HepG2 (cell line): ENCODE measurements at regions not wholly inside any gene's neighbourhood (a gene's known extent, or its start where the extent isn't known, plus 50 kb on each side); places are given as distances from the start of the nearest gene placed in this dataset.
A peak's percentile ranks its signal among the peaks of the same experiment; 100 is the strongest.
"Not testable (repeated sequence)": the region's sequence is repeated elsewhere in the genome, so short reads cannot be mapped to it uniquely, and the experiment has no call there.

Experiments
- ATAC-seq: fragments of 200-7000 bp; cut with Tn5 transposase; 3 replicates; pipeline ENCODE4 v1.9.1; 2020; ENCODE audit warnings: mild to moderate bottlenecking, moderate library complexity
- BruUV-seq: library from RNA; stranded (reverse); fragments of 400-500 nt; replicated peaks from 2 replicates; lab custom pipeline; 2021; lab: Mats Ljungman, UMichigan
- CTCF ChIA-PET: fragments of 300-600 bp; formaldehyde crosslinking; extraction: SDS; loops from one replicate; lab custom pipeline; 2021; ENCODE audit warnings: low total read pairs, inconsistent platforms, low intra/inter-chr PET ratio; lab: Yijun Ruan, JAX
- POLR2A ChIA-PET: fragments of 350-600 bp; sonication (Branson Sonifier 250); formaldehyde crosslinking; loops from one replicate; lab custom pipeline; 2020; ENCODE audit warnings: antibody characterized with exemption, inconsistent platforms; lab: Yijun Ruan, JAX
- DNase-seq: peaks from one replicate; pipeline ENCODE4 v3.0.0-alpha.2; 2015; ENCODE audit warnings: low spot score
- FAIRE-seq: peaks from 3 replicates; lab custom pipeline; 2011; peaks lifted over from hg19 to GRCh38; lab: Jason Lieb, UNC
- H2AFZ ChIP-seq: one replicate; pipeline ENCODE4 v1.6.1; 2011; ENCODE audit warnings: low read length, inconsistent platforms
- H3K27ac ChIP-seq: fragments of 300-600 bp; 3 replicates; pipeline ENCODE4 v1.8.0; 2011; ENCODE audit warnings: mixed run types, mild to moderate bottlenecking, mixed read lengths, low read length, inconsistent platforms; ENCODE audit not compliant: insufficient read depth; ENCODE audit errors: extremely low read length
- H3K27me3 ChIP-seq, 2 experiments: fragments of 200-600 bp in 1 of 2; 2 replicates in 1 of 2; 3 replicates in 1 of 2; pipeline versions ENCODE4 v1.6.0 to v1.8.0; 2011; ENCODE audit warnings: low read length in 2 of 2, mild to moderate bottlenecking in 2 of 2, moderate library complexity in 2 of 2, inconsistent platforms in 1 of 2; ENCODE audit not compliant: insufficient read depth in 2 of 2, control insufficient read depth in 1 of 2
- H3K36me3 ChIP-seq, 2 experiments: fragments of 200-600 bp in 1 of 2; replicated peaks in 1 of 2; 2 replicates in 1 of 2; 3 replicates in 1 of 2; pipeline versions ENCODE4 v1.5.1 to v1.8.0; 2011; ENCODE audit warnings: low read length in 2 of 2, inconsistent platforms in 1 of 2; ENCODE audit not compliant: insufficient read depth in 2 of 2, control insufficient read depth in 1 of 2
- H3K4me1 ChIP-seq: 2 replicates; pipeline ENCODE4 v1.5.1; 2012; ENCODE audit warnings: low read length, inconsistent platforms; ENCODE audit not compliant: insufficient read depth
- H3K4me2 ChIP-seq: 2 replicates; pipeline ENCODE4 v1.6.0; 2011; ENCODE audit warnings: low read depth, low read length, inconsistent platforms
- H3K4me3 ChIP-seq, 3 experiments: fragments of 200-600 bp in 1 of 3; sonication (generic), shearing (Covaris generic) in 1 of 3; replicated peaks in 1 of 3; 2 replicates each; pipeline ENCODE4 v1.5.1; 2011 to 2016; ENCODE audit warnings: low read length in 3 of 3, inconsistent platforms in 2 of 3, low read depth in 2 of 3, mild to moderate bottlenecking in 2 of 3, control low read depth in 1 of 3, mixed read lengths in 1 of 3; ENCODE audit not compliant: insufficient read depth in 1 of 3
- H3K79me2 ChIP-seq: one replicate; pipeline ENCODE4 v1.6.1; 2011; ENCODE audit warnings: low read length, inconsistent platforms; ENCODE audit not compliant: insufficient read depth
- H3K9ac ChIP-seq: 2 replicates; pipeline ENCODE4 v1.6.0; 2011; ENCODE audit warnings: mild to moderate bottlenecking, low read depth, low read length, inconsistent platforms; ENCODE audit not compliant: insufficient read depth
- H3K9me3 ChIP-seq: 2 replicates; pipeline ENCODE4 v1.5.1; 2012; ENCODE audit warnings: mild to moderate bottlenecking, low read length
- H4K20me1 ChIP-seq: 2 replicates; pipeline ENCODE4 v1.6.0; 2011; ENCODE audit warnings: inconsistent platforms, mild to moderate bottlenecking, low read length, moderate library complexity; ENCODE audit not compliant: insufficient read depth
- CENPT ChIP-seq: sonication (generic); formaldehyde crosslinking; IDR thresholded peaks from 2 replicates; pipeline ENCODE4 v1.8.0; 2022; ENCODE audit warnings: low read depth, mild to moderate bottlenecking, moderate library complexity, missing genetic modification reagents
- KDM3A ChIP-seq: IDR thresholded peaks from 2 replicates; pipeline ENCODE4 v1.6.1; 2018; ENCODE audit warnings: low read depth, missing compliant biosample characterization
- PHB2 ChIP-seq: fragments of 450-650 bp; IDR thresholded peaks from 2 replicates; pipeline ENCODE4 v1.6.1; 2018; ENCODE audit not compliant: partially characterized antibody
- POLR2A ChIP-seq, 2 experiments: IDR thresholded peaks; 2 replicates each; pipeline ENCODE4 v1.6.1; 2011; ENCODE audit warnings: low read depth in 2 of 2, low read length in 2 of 2, mild to moderate bottlenecking in 1 of 2, moderate library complexity in 1 of 2; ENCODE audit not compliant: insufficient read depth in 1 of 2
- SAFB2 ChIP-seq: sonication (generic); formaldehyde crosslinking; IDR thresholded peaks from 2 replicates; pipeline ENCODE4 v1.5.1; 2020; ENCODE audit warnings: missing genetic modification reagents, low read depth, mild to moderate bottlenecking, borderline replicate concordance
- SMC3 ChIP-seq: IDR thresholded peaks from 2 replicates; pipeline ENCODE4 v1.6.1; 2011; ENCODE audit warnings: low read length, improper control_type of control experiment
- ZFAT ChIP-seq: sonication (generic); formaldehyde crosslinking; conservative IDR thresholded peaks from 2 replicates; pipeline ENCODE4 v1.8.1; 2023; ENCODE audit warnings: missing genetic modification reagents, inconsistent platforms
- WGBS: methylation state at CpG from one replicate; pipeline ENCODE4 v1.1.6; 2017; ENCODE audit warnings: low lambda C conversion rate; 5-methylcytosine and 5-hydroxymethylcytosine counted together
- in situ Hi-C: cut with HindIII; loops from 2 replicates; pipeline ENCODE4 v1.10.0; 2017; ENCODE audit warnings: low pct_unique_long_range_greater_than_20kb; ENCODE audit not compliant: extremely low pct_ligation_motif_present
- intact Hi-C: fragments of 100-400 bp; cut with micrococcal nuclease; formaldehyde crosslinking; loops from one replicate; pipeline ENCODE4 v1.10.0; 2022; ENCODE audit not compliant: unreplicated experiment
- TF ChIP-seq, protein P1 (sequence below): sonication (generic); formaldehyde crosslinking; IDR thresholded peaks from 2 replicates; pipeline ENCODE4 v1.4.0; 2020; ENCODE audit warnings: mild to moderate bottlenecking, missing genetic modification reagents
- TF ChIP-seq, protein P2 (sequence below): sonication (generic); formaldehyde crosslinking; IDR thresholded peaks from 2 replicates; pipeline ENCODE4 v1.9.0; 2022; ENCODE audit warnings: low read depth, missing genetic modification reagents

DNA sequence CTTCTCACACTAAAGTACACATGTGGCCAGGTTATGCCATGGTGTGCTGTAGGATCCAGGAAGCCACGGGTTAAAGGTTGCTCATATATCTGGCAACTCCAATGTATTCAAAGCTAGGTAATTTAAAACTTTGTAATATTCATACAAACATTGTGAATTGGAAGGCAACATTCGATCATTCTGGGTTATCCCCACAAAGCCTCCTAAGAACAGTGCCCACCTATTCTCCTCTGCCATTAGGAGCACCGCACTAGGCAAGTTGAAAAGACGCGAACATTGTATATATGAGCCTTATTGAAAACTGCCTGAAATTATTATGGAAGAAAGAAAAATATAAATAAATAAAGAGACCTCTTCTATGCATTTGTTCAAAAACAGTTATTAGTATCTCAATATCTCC, 228.2 kb downstream of the IGSF11 start:
- Histone ChIP-seq H3K9ac (no peak overlapping the region), H2AFZ (no peak overlapping the region), H4K20me1 (no peaks in the 10 kb centered on the region), H3K36me3 (no peaks in the 10 kb centered on the region), H3K27me3 (no peaks in the 10 kb centered on the region), H3K79me2 (no peaks in the 10 kb centered on the region), H3K4me3 (no peak overlapping the region), H3K9me3 (no peaks in the 10 kb centered on the region), H3K27ac (no peak overlapping the region), H3K4me2 (no peak overlapping the region), H3K4me1 (peaks cover 10% of the 10 kb centered on the region; the same call in 1 of the 2 replicates)
- ChIA-PET POLR2A (no interaction called here), CTCF (no interaction called here)
- no peak for TF ChIP-seq ZFAT (CRISPR knock-in tag)
- in situ Hi-C loops (no loop called here), intact Hi-C loops (no loop called here)
- 60% methylated on average over 5 of the region's 5 CpGs for WGBS
- ATAC-seq (no peak), DNase-seq (no peak), FAIRE-seq (no peak)
- BruUV-seq: no TSS peak

DNA sequence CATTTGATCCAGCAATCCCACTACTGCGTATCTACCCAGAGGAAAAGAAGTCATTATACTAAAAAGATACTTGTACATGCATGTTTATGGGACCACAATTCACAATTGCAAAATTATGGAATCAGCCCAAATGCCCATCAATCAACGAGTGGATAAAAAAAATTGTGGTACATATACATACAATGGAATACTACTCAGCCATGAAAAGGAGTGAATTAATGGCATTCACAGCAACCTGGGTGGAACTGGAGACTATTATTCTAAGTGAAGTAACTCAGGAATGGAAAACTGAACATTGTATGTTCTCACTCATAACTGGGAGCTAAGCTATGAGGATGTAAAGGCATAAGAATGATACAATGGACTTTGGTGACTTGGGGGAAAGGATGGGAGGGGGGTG, 227.3 kb downstream of the IGSF11 start:
- BruUV-seq: not testable (repeated sequence)

DNA sequence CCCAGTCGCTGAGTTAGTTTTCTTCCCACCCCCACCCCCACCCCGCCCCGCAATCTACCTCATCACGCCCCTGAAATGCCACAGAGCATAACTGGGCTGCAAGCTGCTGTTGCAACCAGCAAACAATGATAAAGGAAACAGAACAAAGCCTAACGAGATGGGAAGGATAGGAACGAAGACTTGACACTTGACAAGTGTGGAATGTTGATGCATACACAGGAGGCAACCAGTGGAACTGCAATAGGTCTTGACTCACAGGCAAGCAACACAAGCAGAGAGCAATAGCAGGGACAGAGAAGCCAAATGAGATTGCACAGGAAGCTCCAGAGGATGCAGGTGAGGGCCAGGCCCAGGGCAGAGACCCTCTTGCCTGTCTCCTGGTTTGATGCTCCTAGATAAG, 225.9 kb downstream of the IGSF11 start:
- Histone ChIP-seq H3K79me2 (no peaks in the 10 kb centered on the region), H2AFZ (no peak overlapping the region), H3K9ac (no peak overlapping the region), H3K27me3 (no peaks in the 10 kb centered on the region), H3K4me2 (no peak overlapping the region), H3K27ac (no peak overlapping the region), H3K4me3 (no peak overlapping the region), H3K9me3 (no peaks in the 10 kb centered on the region), H3K36me3 (no peaks in the 10 kb centered on the region), H4K20me1 (no peaks in the 10 kb centered on the region), H3K4me1 (peaks cover under 1% of the 10 kb centered on the region; the same call in 1 of the 2 replicates)
- WGBS: 0% methylated on average over 6 of the region's 6 CpGs
- in situ Hi-C loops: no loop called here
- ATAC-seq (peak; percentile 38; the same call in 1 of the 3 replicates), FAIRE-seq (no peak), DNase-seq (peak; percentile 3)
- BruUV-seq: no TSS peak
- ChIA-PET CTCF (no interaction called here), POLR2A (no interaction called here)
- intact Hi-C loops: no loop called here
- TF ChIP-seq SAFB2 (CRISPR knock-in tag) (no peak), PHB2 (no peak), KDM3A (CRISPR knock-in tag) (no peak), CENPT (CRISPR knock-in tag) (no peak), SMC3 (no peak), POLR2A (IDR thresholded peaks at IDR 0.05; ENCODE audit: insufficient read depth in 1 of 2, low read depth in 2 of 2, low read length in 2 of 2) (no peak)
- TF ChIP-seq, protein P1, sequence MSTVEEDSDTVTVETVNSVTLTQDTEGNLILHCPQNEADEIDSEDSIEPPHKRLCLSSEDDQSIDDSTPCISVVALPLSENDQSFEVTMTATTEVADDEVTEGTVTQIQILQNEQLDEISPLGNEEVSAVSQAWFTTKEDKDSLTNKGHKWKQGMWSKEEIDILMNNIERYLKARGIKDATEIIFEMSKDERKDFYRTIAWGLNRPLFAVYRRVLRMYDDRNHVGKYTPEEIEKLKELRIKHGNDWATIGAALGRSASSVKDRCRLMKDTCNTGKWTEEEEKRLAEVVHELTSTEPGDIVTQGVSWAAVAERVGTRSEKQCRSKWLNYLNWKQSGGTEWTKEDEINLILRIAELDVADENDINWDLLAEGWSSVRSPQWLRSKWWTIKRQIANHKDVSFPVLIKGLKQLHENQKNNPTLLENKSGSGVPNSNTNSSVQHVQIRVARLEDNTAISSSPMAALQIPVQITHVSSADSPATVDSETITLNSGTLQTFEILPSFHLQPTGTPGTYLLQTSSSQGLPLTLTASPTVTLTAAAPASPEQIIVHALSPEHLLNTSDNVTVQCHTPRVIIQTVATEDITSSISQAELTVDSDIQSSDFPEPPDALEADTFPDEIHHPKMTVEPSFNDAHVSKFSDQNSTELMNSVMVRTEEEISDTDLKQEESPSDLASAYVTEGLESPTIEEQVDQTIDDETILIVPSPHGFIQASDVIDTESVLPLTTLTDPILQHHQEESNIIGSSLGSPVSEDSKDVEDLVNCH (CRISPR knock-in tag): no peak
- TF ChIP-seq, protein P2, sequence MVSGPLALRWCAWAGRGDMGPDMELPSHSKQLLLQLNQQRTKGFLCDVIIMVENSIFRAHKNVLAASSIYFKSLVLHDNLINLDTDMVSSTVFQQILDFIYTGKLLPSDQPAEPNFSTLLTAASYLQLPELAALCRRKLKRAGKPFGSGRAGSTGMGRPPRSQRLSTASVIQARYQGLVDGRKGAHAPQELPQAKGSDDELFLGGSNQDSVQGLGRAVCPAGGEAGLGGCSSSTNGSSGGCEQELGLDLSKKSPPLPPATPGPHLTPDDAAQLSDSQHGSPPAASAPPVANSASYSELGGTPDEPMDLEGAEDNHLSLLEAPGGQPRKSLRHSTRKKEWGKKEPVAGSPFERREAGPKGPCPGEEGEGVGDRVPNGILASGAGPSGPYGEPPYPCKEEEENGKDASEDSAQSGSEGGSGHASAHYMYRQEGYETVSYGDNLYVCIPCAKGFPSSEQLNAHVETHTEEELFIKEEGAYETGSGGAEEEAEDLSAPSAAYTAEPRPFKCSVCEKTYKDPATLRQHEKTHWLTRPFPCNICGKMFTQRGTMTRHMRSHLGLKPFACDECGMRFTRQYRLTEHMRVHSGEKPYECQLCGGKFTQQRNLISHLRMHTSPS (CRISPR knock-in tag): no peak

More for the DNA sequence above, 227.3 kb downstream of the IGSF11 start:
- POLR2A ChIA-PET, H3K9me3 ChIP-seq, H3K36me3 ChIP-seq, CTCF ChIA-PET, in situ Hi-C loops, H2AFZ ChIP-seq, DNase-seq, H3K4me3 ChIP-seq, ATAC-seq, FAIRE-seq, H3K27me3 ChIP-seq, H3K79me2 ChIP-seq, H4K20me1 ChIP-seq, intact Hi-C loops, H3K4me2 ChIP-seq, H3K9ac ChIP-seq, H3K27ac ChIP-seq: not testable (repeated sequence)
- 30% methylated on average over 2 of the region's 2 CpGs for WGBS
- peaks cover 10% of the 10 kb centered on the region; the same call in 1 of the 2 replicates for H3K4me1 ChIP-seq
